ENCODE measurements at regions not wholly inside any gene's neighbourhood (a gene's known extent, or its start where the extent isn't known, plus 50 kb on each side); places are given as distances from the start of the nearest gene placed in this dataset.

DNA sequence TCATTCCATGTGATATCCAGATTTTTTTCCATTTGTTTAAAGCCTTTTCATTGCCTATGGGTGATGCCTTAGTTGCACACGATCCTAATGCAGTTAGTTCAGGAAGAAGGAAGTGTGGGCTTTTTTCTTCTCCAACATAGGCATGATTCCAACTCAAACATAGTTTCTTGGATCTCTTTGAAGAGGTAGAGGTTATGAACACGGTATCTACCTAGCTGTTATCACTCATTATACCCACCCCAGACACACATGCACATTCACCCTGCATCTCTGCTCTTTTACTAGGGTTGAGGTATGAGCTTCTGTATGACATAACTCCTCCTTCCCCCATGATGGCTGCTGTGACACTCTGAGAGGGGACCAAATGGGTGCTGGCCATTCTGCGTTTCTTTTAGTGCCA, 122.1 kb upstream of the ZNF648 start:
- TF ChIP-seq, protein P1, sequence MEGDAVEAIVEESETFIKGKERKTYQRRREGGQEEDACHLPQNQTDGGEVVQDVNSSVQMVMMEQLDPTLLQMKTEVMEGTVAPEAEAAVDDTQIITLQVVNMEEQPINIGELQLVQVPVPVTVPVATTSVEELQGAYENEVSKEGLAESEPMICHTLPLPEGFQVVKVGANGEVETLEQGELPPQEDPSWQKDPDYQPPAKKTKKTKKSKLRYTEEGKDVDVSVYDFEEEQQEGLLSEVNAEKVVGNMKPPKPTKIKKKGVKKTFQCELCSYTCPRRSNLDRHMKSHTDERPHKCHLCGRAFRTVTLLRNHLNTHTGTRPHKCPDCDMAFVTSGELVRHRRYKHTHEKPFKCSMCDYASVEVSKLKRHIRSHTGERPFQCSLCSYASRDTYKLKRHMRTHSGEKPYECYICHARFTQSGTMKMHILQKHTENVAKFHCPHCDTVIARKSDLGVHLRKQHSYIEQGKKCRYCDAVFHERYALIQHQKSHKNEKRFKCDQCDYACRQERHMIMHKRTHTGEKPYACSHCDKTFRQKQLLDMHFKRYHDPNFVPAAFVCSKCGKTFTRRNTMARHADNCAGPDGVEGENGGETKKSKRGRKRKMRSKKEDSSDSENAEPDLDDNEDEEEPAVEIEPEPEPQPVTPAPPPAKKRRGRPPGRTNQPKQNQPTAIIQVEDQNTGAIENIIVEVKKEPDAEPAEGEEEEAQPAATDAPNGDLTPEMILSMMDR (IDR thresholded peaks at IDR 0.05): no peak
- no peak for TF ChIP-seq POLR2A (IDR thresholded peaks at IDR 0.05)

Measured in lower leg skin (tissue), 3 donors.